DMS153 (cell line): ENCODE measurements at regions not wholly inside any gene's neighbourhood (a gene's known extent, or its start where the extent isn't known, plus 50 kb on each side); places are given as distances from the start of the nearest gene placed in this dataset.

Experiments
- DNase-seq: peaks from one replicate; lab custom pipeline; 2025; lab: John Stamatoyannopoulos, UW

- no peak for DNase-seq
These were observed 133.4 kb downstream of the OLFM1 start for GRCh38 chr9:135220601-135221575.

- DNase-seq, result no peak
These were observed 134.1 kb downstream of the OLFM1 start for GRCh38 chr9:135221576-135221950.

- no peak for DNase-seq
These were observed 134.6 kb downstream of the OLFM1 start for GRCh38 chr9:135221951-135222631.

- no peak for DNase-seq
These were observed 135.7 kb downstream of the OLFM1 start for GRCh38 chr9:135222881-135223760.

GRCh38 chr9:135223831-135224230 is 136.4 kb downstream of the OLFM1 start:
- no peak for DNase-seq

GRCh38 chr9:135224286-135224877 is 136.9 kb downstream of the OLFM1 start:
- no peak for DNase-seq

- no peak for DNase-seq
These were observed 137.6 kb downstream of the OLFM1 start for GRCh38 chr9:135224921-135225541.

- DNase-seq, result no peak
These were observed 138.3 kb downstream of the OLFM1 start for GRCh38 chr9:135225619-135226228.

- no peak for DNase-seq
These were observed 139.0 kb downstream of the OLFM1 start for GRCh38 chr9:135226369-135227050.

GRCh38 chr9:135227641-135228251 is 140.3 kb downstream of the OLFM1 start:
- DNase-seq, result no peak

GRCh38 chr9:135228345-135228982 is 141.0 kb downstream of the OLFM1 start:
- DNase-seq, result no peak

- no peak for DNase-seq
These were observed 141.6 kb downstream of the OLFM1 start for GRCh38 chr9:135228983-135229625.

GRCh38 chr9:135229701-135230385 is 142.4 kb downstream of the OLFM1 start:
- no peak for DNase-seq

GRCh38 chr9:135230386-135230765 is 142.9 kb downstream of the OLFM1 start:
- DNase-seq, result no peak

GRCh38 chr9:135230817-135231520 is 143.5 kb downstream of the OLFM1 start:
- no peak for DNase-seq

GRCh38 chr9:135239100-135239768 is 151.8 kb downstream of the OLFM1 start:
- DNase-seq, result no peak

- DNase-seq, result no peak
These were observed 152.3 kb downstream of the OLFM1 start for GRCh38 chr9:135239769-135240141.
